ENCODE measurements at regions not wholly inside any gene's neighbourhood (a gene's known extent, or its start where the extent isn't known, plus 50 kb on each side); places are given as distances from the start of the nearest gene placed in this dataset.

- no peak for DNase-seq (ENCODE audit: low read depth)
Observed at GRCh38 chr18:40431071-40431985, 1523.7 kb upstream of the PIK3C3 start.

- DNase-seq (ENCODE audit: low read depth) = no peak
Observed at GRCh38 chr18:40423291-40423690, 1531.7 kb upstream of the PIK3C3 start.

- no peak for DNase-seq (ENCODE audit: low read depth)
Observed at GRCh38 chr18:40420675-40421074, 1534.4 kb upstream of the PIK3C3 start.

- no peak for DNase-seq (ENCODE audit: low read depth)
Observed at GRCh38 chr18:40417501-40417900, 1537.5 kb upstream of the PIK3C3 start.

- no peak for DNase-seq (ENCODE audit: low read depth)
Observed at GRCh38 chr18:40415821-40416220, 1539.2 kb upstream of the PIK3C3 start.

- no peak for DNase-seq (ENCODE audit: low read depth)
Observed at GRCh38 chr18:40415176-40415791, 1539.8 kb upstream of the PIK3C3 start.

GRCh38 chr18:40414155-40414754, 1540.8 kb upstream of the PIK3C3 start:
- no peak for DNase-seq (ENCODE audit: low read depth)

GRCh38 chr18:40413160-40413559, 1541.9 kb upstream of the PIK3C3 start:
- DNase-seq (ENCODE audit: low read depth) = no peak

- DNase-seq (ENCODE audit: low read depth) = no peak
Observed at GRCh38 chr18:40412410-40412809, 1542.6 kb upstream of the PIK3C3 start.

- no peak for DNase-seq (ENCODE audit: low read depth)
Observed at GRCh38 chr18:40407909-40408308, 1547.1 kb upstream of the PIK3C3 start.

GRCh38 chr18:40404284-40404683, 1550.8 kb upstream of the PIK3C3 start:
- no peak for DNase-seq (ENCODE audit: low read depth)

- no peak for DNase-seq (ENCODE audit: low read depth)
Observed at GRCh38 chr18:40402052-40402451, 1553.0 kb upstream of the PIK3C3 start.

- no peak for DNase-seq (ENCODE audit: low read depth)
Observed at GRCh38 chr18:40388121-40388520, 1566.9 kb upstream of the PIK3C3 start.

- DNase-seq (ENCODE audit: low read depth) = no peak
Observed at GRCh38 chr18:40387130-40387787, 1567.8 kb upstream of the PIK3C3 start.

GRCh38 chr18:40382197-40382596, 1572.8 kb upstream of the PIK3C3 start:
- DNase-seq (ENCODE audit: low read depth) = no peak

GRCh38 chr18:40380686-40381439, 1574.2 kb upstream of the PIK3C3 start:
- no peak for DNase-seq (ENCODE audit: low read depth)

GRCh38 chr18:40375837-40376236, 1579.2 kb upstream of the PIK3C3 start:
- DNase-seq (ENCODE audit: low read depth) = no peak

GRCh38 chr18:40371673-40372072, 1583.4 kb upstream of the PIK3C3 start:
- no peak for DNase-seq (ENCODE audit: low read depth)

- no peak for DNase-seq (ENCODE audit: low read depth)
Observed at GRCh38 chr18:40367576-40367975, 1587.5 kb upstream of the PIK3C3 start.

- DNase-seq (ENCODE audit: low read depth) = no peak
Observed at GRCh38 chr18:40366521-40366920, 1588.5 kb upstream of the PIK3C3 start.

- DNase-seq (ENCODE audit: low read depth) = no peak
Observed at GRCh38 chr18:40365526-40365925, 1589.5 kb upstream of the PIK3C3 start.

- no peak for DNase-seq (ENCODE audit: low read depth)
Observed at GRCh38 chr18:40360558-40360957, 1594.5 kb upstream of the PIK3C3 start.
